Transverse colon (tissue), 4 donors: ENCODE measurements at regions not wholly inside any gene's neighbourhood (a gene's known extent, or its start where the extent isn't known, plus 50 kb on each side); places are given as distances from the start of the nearest gene placed in this dataset.

ENCODE experiments used
- DNase-seq: peaks from one replicate; pipeline ENCODE4 v3.0.0-alpha.2; 2019
- H3K27ac ChIP-seq, 4 donors: fragments of 200-600 bp; sonication (generic); 2 replicates each; pipeline ENCODE4 v1.5.1; 2016 to 2018; ENCODE audit warnings: inconsistent platforms in 4 of 4
- H3K27me3 ChIP-seq: fragments of 200-600 bp; sonication (generic); 2 replicates; pipeline ENCODE4 v1.5.1; 2017; ENCODE audit warnings: inconsistent platforms
- H3K36me3 ChIP-seq, 4 donors: fragments of 200-600 bp; sonication (generic); 2 replicates each; pipeline ENCODE4 v1.5.1; 2017 to 2019; ENCODE audit warnings: inconsistent platforms in 4 of 4
- H3K4me1 ChIP-seq, 4 donors: fragments of 200-600 bp; sonication (generic); 2 replicates each; pipeline ENCODE4 v1.5.1; 2017 to 2020; ENCODE audit warnings: inconsistent platforms in 4 of 4
- H3K4me3 ChIP-seq, 4 donors: fragments of 200-600 bp; sonication (generic); 1 replicate in 1 of 4; 2 replicates in 3 of 4; pipeline versions ENCODE4 v1.5.1 to v1.6.1; 2017 to 2019; ENCODE audit warnings: inconsistent platforms in 4 of 4
- H3K9me3 ChIP-seq, 2 donors: fragments of 200-600 bp; sonication (generic); 2 replicates each; pipeline ENCODE4 v1.5.1; 2017 to 2019; ENCODE audit warnings: inconsistent platforms in 2 of 2
- CTCF ChIP-seq, 5 experiments: fragments of 200-600 bp in 3 of 5; fragments of 450-650 bp in 2 of 5; sonication (generic) in 3 of 5; IDR thresholded peaks; 1 replicate in 2 of 5; 2 replicates in 3 of 5; pipeline ENCODE4 v1.5.1; 2016 to 2017; ENCODE audit warnings: antibody characterized with exemption in 5 of 5, inconsistent platforms in 3 of 5, mild to moderate bottlenecking in 2 of 5, moderate library complexity in 1 of 5
- EP300 ChIP-seq: sonication (generic); formaldehyde crosslinking; IDR thresholded peaks from one replicate; pipeline ENCODE4 v1.6.1; 2017; ENCODE audit warnings: antibody characterized with exemption, low read depth
- POLR2A ChIP-seq: fragments of 450-650 bp; IDR thresholded peaks from one replicate; pipeline ENCODE4 v1.6.1; 2016; ENCODE audit warnings: antibody characterized with exemption, mild to moderate bottlenecking, moderate library complexity
- POLR2AphosphoS5 ChIP-seq, 3 donors: sonication (generic); formaldehyde crosslinking; IDR thresholded peaks; one replicate each; pipeline ENCODE4 v1.6.1; 2016; ENCODE audit warnings: antibody characterized with exemption in 3 of 3
- WGBS, 2 donors: methylation state at CpG; one replicate each; pipeline ENCODE4 v1.1.5; 2018; ENCODE audit warnings: low coverage in 1 of 2; 5-methylcytosine and 5-hydroxymethylcytosine counted together
- in situ Hi-C, 4 donors: fragments of 200-750 bp; cut with MboI; loops; one replicate each; pipeline versions ENCODE4 v1.15.0 to v1.15.1; 2017; ENCODE audit warnings: low sequenced_read_pairs in 3 of 4, low pct_ligation_motif_present in 1 of 4, low pct_unique_long_range_greater_than_20kb in 1 of 4
- intact Hi-C: fragments of 100-400 bp; cut with DNase I; formaldehyde crosslinking; loops from one replicate; pipeline ENCODE4 v1.15.1; 2023; ENCODE audit warnings: low total_unique reads

GRCh38 chr4:125397226-125397625 is 82.5 kb downstream of the FAT4 start:
- no peak for DNase-seq
- H3K4me3 ChIP-seq, result no peak overlapping the region
- TF ChIP-seq CTCF (IDR thresholded peaks at IDR 0.05), result no peak
- TF ChIP-seq POLR2A, result no peak
- no peak for TF ChIP-seq POLR2AphosphoS5 (IDR thresholded peaks at IDR 0.05)
- TF ChIP-seq EP300, result no peak
- in situ Hi-C loops, result no loop called here
- H3K27ac ChIP-seq, result peak overlapping the region in 1 of 4 donors; percentile 6
- intact Hi-C loops, result no loop called here
- peaks cover 0 to 8% (median 0%) of the 10 kb centered on the region in 4 donors for H3K4me1 ChIP-seq
- H3K36me3 ChIP-seq, result no peaks in the 10 kb centered on the region
- 37 to 41% methylated on average over 2 of the region's 2 CpGs for WGBS, 2 donors
- H3K27me3 ChIP-seq, result no peaks in the 10 kb centered on the region
- H3K9me3 ChIP-seq, result no peaks in the 10 kb centered on the region

- Histone ChIP-seq H3K27ac (peak overlapping the region in 1 of 4 donors; percentile 39), H3K36me3 (no peaks in the 10 kb centered on the region), H3K4me3 (no peak overlapping the region), H3K9me3 (no peaks in the 10 kb centered on the region), H3K27me3 (no peaks in the 10 kb centered on the region), H3K4me1 (peaks cover 0 to 8% (median 0%) of the 10 kb centered on the region in 4 donors)
- no peak for DNase-seq
- intact Hi-C loops, result no loop called here
- in situ Hi-C loops, result no loop called here
- TF ChIP-seq CTCF (IDR thresholded peaks at IDR 0.05), result no peak
- TF ChIP-seq EP300, result no peak
- no peak for TF ChIP-seq POLR2A
- TF ChIP-seq POLR2AphosphoS5 (IDR thresholded peaks at IDR 0.05), result no peak
- WGBS, 2 donors, result 50 to 54% methylated on average over 5 to 9 of the region's 9 CpGs
Measured at GRCh38 chr4:125398263-125399002, 83.7 kb downstream of the FAT4 start.

- 24 to 42% methylated on average over 2 to 3 of the region's 3 CpGs for WGBS, 2 donors
- TF ChIP-seq POLR2A, result no peak
- TF ChIP-seq EP300, result no peak
- TF ChIP-seq CTCF (IDR thresholded peaks at IDR 0.05), result no peak
- no peak for TF ChIP-seq POLR2AphosphoS5 (IDR thresholded peaks at IDR 0.05)
- H3K4me3 ChIP-seq, result no peak overlapping the region
- no peaks in the 10 kb centered on the region for H3K36me3 ChIP-seq
- peak overlapping the region in 1 of 4 donors; percentile 39 for H3K27ac ChIP-seq
- H3K27me3 ChIP-seq, result no peaks in the 10 kb centered on the region
- DNase-seq, result no peak
- peaks cover 0 to 8% (median 0%) of the 10 kb centered on the region in 4 donors for H3K4me1 ChIP-seq
- intact Hi-C loops, result no loop called here
- H3K9me3 ChIP-seq, result no peaks in the 10 kb centered on the region
- in situ Hi-C loops, result no loop called here
Measured at GRCh38 chr4:125400756-125401155, 86.0 kb downstream of the FAT4 start.

GRCh38 chr4:125401784-125402183 is 87.0 kb downstream of the FAT4 start:
- Histone ChIP-seq H3K4me3 (no peak overlapping the region), H3K4me1 (peaks cover 0 to 8% (median 0%) of the 10 kb centered on the region in 4 donors), H3K9me3 (no peaks in the 10 kb centered on the region), H3K27me3 (no peaks in the 10 kb centered on the region), H3K27ac (peak overlapping the region in 1 of 4 donors; percentile 39), H3K36me3 (no peaks in the 10 kb centered on the region)
- intact Hi-C loops (no loop called here), in situ Hi-C loops (no loop called here)
- 50 to 56% methylated on average over 2 of the region's 2 CpGs for WGBS, 2 donors
- TF ChIP-seq CTCF (IDR thresholded peaks at IDR 0.05), result no peak
- TF ChIP-seq POLR2AphosphoS5 (IDR thresholded peaks at IDR 0.05), result no peak
- no peak for TF ChIP-seq EP300
- no peak for TF ChIP-seq POLR2A
- DNase-seq, result no peak
